PC-9 (cell line): ENCODE measurements at regions not wholly inside any gene's neighbourhood (a gene's known extent, or its start where the extent isn't known, plus 50 kb on each side); places are given as distances from the start of the nearest gene placed in this dataset.

Source experiments
- CTCF ChIP-seq: fragments of 200-600 bp; sonication (generic); conservative IDR thresholded peaks from 2 replicates; pipeline ENCODE4 v1.6.1; 2017; ENCODE audit warnings: mixed run types, antibody characterized with exemption, mild to moderate bottlenecking, moderate library complexity
- EZH2 ChIP-seq: fragments of 200-600 bp; sonication (generic); IDR thresholded peaks from 2 replicates; pipeline ENCODE4 v1.8.0; 2017; ENCODE audit warnings: antibody characterized with exemption, low read depth

- TF ChIP-seq CTCF (no peak), EZH2 (no peak)
These were observed 107.0 kb upstream of the ATP8B1 start for GRCh38 chr18:57910134-57910533.
